ENCODE measurements at regions not wholly inside any gene's neighbourhood (a gene's known extent, or its start where the extent isn't known, plus 50 kb on each side); places are given as distances from the start of the nearest gene placed in this dataset.

DNA sequence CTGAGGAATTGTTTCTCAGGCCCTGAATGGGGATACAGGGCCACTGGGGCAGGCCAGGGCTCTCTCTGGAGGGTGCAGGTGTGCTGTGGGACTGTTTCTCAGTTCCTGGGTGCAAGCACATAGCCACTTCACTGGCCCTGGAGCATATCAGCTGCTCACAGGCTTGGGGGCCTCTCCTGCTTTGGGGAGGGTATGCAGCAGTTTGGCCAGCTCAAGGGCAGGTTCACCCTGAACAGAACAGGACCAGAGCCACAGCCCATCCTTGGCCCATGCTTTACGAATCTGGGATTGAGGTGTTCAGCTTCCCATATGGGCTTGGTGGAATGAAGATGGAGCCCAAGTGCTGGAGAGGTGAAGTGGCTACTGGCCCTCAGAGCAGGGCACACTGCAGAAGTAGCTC is 186.5 kb downstream of the FBXO8 start:
- Histone ChIP-seq H3K9me3 (ENCODE audit: severe bottlenecking) (no peaks in the 10 kb centered on the region), H3K27ac (no peak overlapping the region), H3K36me3 (no peaks in the 10 kb centered on the region), H3K27me3 (ENCODE audit: insufficient read depth, low read depth, severe bottlenecking) (no peaks in the 10 kb centered on the region), H3K4me3 (ENCODE audit: low read depth, low read length) (no peak overlapping the region)
- no peak for DNase-seq
- TF ChIP-seq CTCF (IDR thresholded peaks at IDR 0.05; ENCODE audit: low read depth, low read length): no peak

- DNase-seq: no peak
- H3K36me3 ChIP-seq: no peaks in the 10 kb centered on the region
- TF ChIP-seq CTCF (IDR thresholded peaks at IDR 0.05; ENCODE audit: low read depth, low read length): no peak
- H3K9me3 ChIP-seq (ENCODE audit: severe bottlenecking): no peaks in the 10 kb centered on the region
- H3K27me3 ChIP-seq (ENCODE audit: insufficient read depth, low read depth, severe bottlenecking): no peaks in the 10 kb centered on the region
- no peak overlapping the region for H3K4me3 ChIP-seq (ENCODE audit: low read depth, low read length)
- no peak overlapping the region for H3K27ac ChIP-seq
These were observed 187.0 kb downstream of the FBXO8 start for GRCh38 chr4:174096456-174096855.

DNA sequence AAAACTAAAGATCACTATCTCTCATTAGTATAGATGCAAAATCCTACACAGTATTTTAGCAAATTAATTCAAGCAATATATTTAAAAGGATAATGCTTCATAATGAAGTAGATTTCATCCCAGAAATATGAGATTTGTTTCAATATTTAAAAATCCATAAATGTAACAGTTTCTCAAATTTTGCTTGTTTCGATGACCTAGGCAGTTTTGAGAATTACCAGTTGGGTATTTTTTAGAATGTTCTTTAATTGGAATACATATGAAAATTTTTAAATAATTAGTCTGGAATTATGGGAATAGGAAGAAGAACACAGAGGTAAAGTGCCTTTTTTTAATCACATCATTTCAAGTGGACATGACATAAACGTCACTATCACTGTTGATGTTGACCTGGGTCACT is 192.3 kb downstream of the FBXO8 start:
- Histone ChIP-seq H3K27me3 (ENCODE audit: insufficient read depth, low read depth, severe bottlenecking) (no peaks in the 10 kb centered on the region), H3K36me3 (no peaks in the 10 kb centered on the region), H3K27ac (no peak overlapping the region), H3K4me3 (ENCODE audit: low read depth, low read length) (no peak overlapping the region), H3K9me3 (ENCODE audit: severe bottlenecking) (no peaks in the 10 kb centered on the region)
- DNase-seq: no peak
- no peak for TF ChIP-seq CTCF (IDR thresholded peaks at IDR 0.05; ENCODE audit: low read depth, low read length)

- no peak overlapping the region for H3K27ac ChIP-seq
- H3K36me3 ChIP-seq: no peaks in the 10 kb centered on the region
- TF ChIP-seq CTCF (IDR thresholded peaks at IDR 0.05; ENCODE audit: low read depth, low read length): no peak
- H3K27me3 ChIP-seq (ENCODE audit: insufficient read depth, low read depth, severe bottlenecking): no peaks in the 10 kb centered on the region
- no peaks in the 10 kb centered on the region for H3K9me3 ChIP-seq (ENCODE audit: severe bottlenecking)
- peak; percentile 65 for DNase-seq
- no peak overlapping the region for H3K4me3 ChIP-seq (ENCODE audit: low read depth, low read length)
These were observed 193.8 kb downstream of the FBXO8 start for GRCh38 chr4:174089711-174090110.

DNA sequence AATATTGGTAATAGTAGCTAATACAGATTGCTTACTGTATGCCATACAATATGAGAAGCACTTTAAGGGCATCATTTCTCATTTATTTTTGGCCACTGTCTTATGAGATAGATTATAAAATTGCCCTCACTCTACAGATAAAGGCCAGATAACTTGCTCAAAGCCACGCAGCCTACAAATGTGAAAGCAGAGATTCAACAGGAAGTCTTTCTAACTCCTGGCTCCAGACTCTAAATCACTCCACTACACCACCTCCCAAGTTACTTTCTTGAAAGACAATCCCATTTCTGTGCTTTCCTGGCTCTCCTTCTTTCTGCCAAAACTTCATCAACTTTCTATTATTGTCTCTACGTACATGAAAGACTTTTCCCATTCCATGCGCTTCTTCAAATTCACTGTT is 194.7 kb downstream of the FBXO8 start:
- Histone ChIP-seq H3K36me3 (no peaks in the 10 kb centered on the region), H3K9me3 (ENCODE audit: severe bottlenecking) (no peaks in the 10 kb centered on the region), H3K27ac (no peak overlapping the region), H3K4me3 (ENCODE audit: low read depth, low read length) (no peak overlapping the region), H3K27me3 (ENCODE audit: insufficient read depth, low read depth, severe bottlenecking) (no peaks in the 10 kb centered on the region)
- DNase-seq: no peak
- TF ChIP-seq CTCF (IDR thresholded peaks at IDR 0.05; ENCODE audit: low read depth, low read length): no peak
